D341Med (cell line): ENCODE measurements at regions not wholly inside any gene's neighbourhood (a gene's known extent, or its start where the extent isn't known, plus 50 kb on each side); places are given as distances from the start of the nearest gene placed in this dataset.
A peak's percentile ranks its signal among the peaks of the same experiment; 100 is the strongest.

Experiments used
- DNase-seq: peaks from one replicate; pipeline ENCODE4 v3.0.0; 2012; ENCODE audit warnings: low spot score

GRCh38 chr3:102156426-102156825 is 278.4 kb upstream of the ZPLD1 start:
- DNase-seq, result no peak

- no peak for DNase-seq
Measured at GRCh38 chr3:102158080-102158740, 276.6 kb upstream of the ZPLD1 start.

GRCh38 chr3:102159810-102160451 is 274.9 kb upstream of the ZPLD1 start:
- no peak for DNase-seq

- no peak for DNase-seq
Measured at GRCh38 chr3:102161384-102162006, 273.3 kb upstream of the ZPLD1 start.

- no peak for DNase-seq
Measured at GRCh38 chr3:102162251-102162650, 272.6 kb upstream of the ZPLD1 start.

GRCh38 chr3:102163039-102163817 is 271.6 kb upstream of the ZPLD1 start:
- DNase-seq, result peak; percentile 52

DNA sequence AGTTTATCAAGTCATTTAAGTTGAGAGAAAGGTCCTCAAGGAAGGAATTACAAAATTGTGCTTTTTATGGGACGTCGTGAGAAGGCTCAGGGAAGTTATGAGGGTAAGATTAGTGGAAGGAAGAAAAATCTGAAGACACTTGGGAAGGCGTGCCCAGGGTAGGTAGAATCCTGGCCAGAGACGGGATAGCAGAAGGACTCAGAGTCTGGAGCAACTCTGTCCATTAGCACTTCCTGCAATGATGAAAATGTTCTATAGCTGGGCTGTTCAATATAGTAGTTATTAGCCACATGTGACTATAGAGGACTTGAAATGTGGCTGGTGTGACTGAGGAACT is 271.0 kb upstream of the ZPLD1 start:
- DNase-seq, result no peak

DNA sequence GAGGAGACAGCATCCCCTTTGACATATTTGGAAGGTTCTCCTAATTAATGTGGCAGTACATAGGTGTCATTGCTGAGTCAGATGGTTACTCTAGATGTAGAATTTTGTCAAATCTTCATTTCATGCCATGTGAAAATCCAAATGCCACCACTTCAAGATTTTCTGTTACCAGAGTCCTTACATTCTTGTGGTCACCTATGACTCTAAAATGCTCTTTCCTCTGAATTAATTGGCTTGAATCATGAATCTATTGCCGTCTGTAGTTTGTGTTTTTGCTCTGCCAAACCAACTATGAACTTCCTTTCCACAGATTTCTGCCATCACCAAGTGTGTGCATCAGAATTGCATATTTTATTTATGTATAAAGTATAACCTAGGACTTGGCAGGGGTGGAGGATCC is 269.4 kb upstream of the ZPLD1 start:
- DNase-seq, result no peak

DNA sequence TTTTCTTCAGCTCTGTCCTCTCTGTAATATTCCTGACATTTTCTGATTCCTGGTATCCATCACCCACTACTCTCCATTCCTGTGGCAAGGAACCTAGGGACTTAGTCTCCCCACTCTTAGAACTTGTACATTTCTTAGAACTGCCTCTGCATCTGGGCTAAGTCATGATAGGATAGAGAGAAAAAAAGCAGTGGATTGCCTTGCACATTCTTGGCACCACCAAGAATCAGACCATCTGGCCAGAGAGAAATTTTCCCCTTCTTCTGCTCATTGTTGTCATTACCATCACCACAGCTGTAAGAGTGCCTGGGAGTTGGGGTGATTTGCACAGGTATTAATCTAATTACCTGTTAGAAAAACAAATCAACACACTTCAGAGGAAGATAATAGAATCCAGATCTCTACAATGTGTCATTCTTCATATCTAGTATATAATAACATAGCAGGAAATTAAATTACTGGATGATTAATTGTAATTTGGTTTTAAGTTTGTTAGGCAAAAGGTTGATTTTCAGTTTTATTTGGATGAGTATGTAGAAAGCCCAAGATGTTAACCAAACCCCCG is 264.8 kb upstream of the ZPLD1 start:
- no peak for DNase-seq

DNA sequence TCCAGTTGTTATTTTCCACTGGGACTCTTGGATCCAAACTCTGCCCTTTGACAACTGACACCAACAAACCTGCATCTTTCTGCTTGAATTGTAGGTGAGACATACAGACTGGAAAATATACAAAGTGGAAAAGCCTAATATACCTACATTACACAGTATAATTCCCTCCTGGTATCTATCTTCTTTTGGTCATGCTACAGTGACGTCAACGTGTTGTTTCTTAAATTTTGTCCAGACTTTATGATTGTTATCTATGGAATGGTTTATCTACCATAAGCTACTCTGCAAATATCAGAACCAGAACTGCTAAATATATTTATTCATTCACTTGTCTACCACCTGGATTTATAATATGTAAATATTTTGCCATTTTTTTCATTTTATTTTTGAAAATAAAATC is 264.3 kb upstream of the ZPLD1 start:
- no peak for DNase-seq

DNA sequence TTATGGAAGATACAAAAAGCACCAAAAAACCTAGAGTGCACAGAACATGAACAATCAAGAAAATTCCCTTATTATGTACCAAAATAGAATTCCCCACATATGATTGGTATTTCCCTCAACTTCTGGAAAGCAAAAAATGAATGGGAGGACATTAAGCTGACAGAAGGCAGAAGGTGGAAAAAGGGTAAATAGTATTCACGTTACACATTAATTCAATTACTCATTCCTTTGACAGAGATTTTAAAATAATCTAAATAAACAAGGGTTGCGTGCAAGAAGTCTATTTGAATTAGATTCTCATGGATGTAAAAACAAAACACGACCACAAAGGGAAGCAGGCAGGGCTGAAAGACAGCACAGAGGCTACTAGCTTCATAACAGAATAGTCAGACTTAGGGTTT is 260.5 kb upstream of the ZPLD1 start:
- no peak for DNase-seq

- no peak for DNase-seq
Measured at GRCh38 chr3:102174832-102175374, 259.9 kb upstream of the ZPLD1 start.

DNA sequence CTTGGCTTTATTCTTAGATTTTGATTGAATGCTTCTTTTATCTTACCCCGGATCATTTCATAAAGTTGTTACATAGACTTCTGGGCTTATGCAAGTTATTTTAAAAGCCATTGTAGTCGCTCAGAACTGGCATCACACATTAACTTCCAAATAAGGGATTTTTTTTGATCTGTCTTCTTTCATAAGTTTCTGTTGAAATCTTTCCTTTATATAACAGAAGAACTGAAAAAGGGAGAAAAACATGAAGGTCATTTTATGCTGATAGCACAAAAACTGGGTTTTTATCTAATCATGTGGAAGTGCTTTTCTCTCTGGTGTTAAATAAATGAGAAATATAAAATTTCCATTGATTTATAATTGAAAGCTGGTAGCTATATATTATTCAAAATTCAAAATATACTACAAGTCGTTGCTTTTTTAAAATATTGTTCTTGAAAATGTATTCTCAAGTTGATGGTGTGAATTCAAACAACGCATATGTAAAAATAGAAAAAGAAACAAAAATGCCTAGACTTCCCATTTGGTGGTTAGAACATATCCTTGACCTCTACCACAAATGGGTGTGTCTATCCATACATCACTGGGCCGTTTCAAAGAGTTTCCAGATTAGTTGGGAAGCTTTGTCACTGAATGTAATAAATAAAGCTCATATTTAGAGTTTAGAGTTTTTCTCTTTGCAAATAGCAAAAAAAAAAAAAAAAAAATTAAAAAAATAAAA is 258.3 kb upstream of the ZPLD1 start:
- DNase-seq, result no peak

DNA sequence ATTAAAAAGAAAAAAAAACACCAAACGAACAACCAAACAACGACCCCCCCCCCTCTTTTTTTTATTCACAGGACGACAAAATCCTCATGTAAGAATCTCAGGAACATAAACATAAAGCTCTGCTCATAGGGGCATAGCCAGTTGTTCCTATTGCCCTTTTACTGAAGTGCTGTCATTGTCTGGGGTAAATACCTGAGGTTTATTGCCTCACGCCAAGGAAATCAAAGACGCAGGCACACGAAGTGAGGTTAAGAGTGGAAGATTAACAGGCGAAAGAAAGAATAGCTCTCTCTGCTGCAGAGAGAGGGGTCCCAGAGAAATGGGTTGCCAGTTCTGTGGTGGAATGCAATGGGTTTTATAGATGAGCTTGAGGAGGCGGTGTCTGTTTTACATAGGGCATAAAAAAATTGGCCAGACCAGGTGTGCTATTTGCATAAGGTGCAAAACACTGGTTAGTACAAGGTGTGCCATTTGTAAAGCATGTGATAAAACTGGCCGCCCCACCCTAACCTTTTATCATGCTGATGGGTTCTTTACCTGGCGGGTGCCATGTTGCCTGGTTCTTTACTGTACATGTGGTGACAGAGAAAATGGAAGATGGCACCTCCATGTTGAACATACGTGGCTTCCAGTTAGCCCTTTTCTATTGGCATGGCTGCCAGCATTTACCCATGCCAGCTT is 257.6 kb upstream of the ZPLD1 start:
- no peak for DNase-seq

DNA sequence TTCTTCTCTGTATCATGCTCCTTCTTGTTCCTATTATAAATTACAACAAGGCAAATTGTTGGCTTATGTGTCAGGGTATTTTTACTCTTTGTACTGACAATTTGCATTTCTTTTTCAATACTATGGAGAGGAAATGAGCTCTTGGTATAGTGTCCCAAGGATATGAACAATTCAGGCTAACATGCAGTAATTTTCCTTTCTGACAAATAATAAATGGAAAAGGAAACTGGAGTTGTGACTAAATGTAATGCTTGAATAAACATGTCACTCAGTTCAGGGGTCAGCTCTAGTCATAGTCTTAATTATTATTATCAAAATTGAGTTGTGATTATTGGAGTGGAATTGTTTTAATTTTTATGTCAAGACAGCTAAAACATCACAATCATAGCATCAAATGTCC is 256.0 kb upstream of the ZPLD1 start:
- DNase-seq, result no peak

DNA sequence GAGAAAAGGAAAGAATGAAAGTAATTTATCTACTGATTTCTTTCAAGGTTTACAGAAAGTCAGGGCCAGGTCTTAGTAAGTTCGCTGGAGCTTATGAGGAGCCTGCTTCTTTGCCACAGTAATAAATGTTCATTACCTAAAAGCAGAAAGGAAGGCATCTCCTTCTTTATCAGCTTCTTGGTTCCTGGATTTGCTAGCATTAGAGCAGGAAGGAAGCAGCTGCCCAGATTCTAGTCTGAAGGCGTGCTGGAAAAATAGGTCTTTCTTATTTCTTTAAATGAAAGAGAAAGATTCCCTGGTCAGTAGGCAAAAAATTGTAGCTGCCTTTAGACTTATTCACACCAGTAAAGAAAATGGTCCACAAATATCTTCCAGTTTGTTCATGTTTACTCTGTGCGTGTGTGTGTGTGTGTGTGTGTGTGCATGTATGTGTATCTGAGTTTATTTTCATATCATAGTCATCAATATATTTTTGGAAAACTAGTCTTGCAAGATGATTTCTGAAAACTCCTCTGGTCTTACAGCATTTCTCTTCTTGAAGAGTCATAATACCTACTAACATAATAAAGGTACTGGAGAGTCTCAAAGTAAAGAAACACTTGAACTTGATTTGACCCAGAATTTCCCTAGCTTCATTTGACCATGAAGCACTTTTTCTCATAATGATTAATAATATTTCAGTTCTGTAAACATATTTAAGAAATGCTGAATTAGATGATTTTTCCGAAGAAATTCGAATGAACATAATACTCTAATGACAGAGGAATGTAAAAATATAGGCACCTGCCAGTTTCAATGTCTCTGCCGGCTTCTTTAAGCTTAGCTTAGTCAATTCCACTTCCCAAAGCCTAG is 255.3 kb upstream of the ZPLD1 start:
- no peak for DNase-seq

DNA sequence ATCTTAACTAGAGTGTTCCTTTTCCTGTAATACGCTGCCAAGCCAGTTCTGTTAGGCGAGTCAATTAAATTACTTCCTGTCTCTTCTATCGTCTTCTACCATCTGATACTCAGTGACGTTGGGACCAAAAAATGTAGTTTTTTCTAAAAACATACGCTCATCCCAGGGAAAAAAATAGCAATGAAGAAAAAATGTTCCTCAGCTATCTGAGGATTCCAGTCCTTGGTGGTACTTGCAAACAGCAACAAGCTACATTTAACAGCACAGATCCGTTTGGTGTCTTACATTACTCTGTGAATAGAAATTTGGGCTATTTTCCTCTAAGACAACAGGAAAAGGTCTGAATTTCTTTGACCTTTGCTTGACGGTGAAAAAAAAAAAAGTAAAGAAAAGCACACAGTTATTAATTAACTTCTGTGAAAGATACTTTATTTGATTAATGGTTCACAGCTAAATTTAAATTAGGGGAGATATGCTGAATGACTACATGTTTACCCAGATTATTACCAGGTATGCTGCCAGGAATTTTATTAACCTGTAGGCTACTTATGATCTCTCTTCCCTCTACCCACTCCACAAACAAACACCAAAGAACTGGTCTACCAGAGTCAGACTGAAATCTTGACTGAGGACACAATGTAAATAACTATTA is 254.4 kb upstream of the ZPLD1 start:
- DNase-seq, result no peak

DNA sequence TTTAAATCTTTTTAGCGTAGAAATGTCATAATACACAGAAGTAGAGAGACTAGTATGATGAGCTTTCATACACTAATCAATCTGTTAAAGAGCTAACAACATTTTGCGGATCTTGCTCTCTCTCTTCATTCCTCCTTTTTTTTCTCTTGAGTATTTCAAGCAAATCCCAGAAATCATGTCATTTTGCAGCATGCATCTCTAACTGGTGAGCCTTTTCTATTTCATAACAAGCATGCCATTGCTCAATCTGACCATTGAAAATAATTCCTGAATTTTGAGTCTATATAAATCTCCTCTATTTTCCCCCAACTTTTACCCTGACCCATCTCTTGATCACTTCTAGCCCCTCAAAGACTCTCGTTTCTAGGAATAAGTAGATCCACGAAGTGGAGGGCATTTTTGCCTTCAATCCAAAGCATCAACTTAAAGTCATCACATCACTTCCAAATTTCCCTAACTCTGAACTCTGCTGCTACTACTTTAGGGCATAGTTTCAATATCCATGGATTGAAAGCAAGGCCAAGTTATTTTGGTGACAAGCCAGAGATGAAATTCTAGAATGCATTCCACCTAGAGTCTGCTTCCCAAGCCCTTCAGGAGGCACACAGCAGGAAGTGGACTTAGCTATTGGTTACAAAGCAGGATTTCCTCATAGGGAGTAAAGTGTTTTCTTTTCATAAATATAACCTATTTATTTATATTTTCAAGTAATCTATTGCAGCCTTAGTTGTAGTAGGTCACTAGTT is 253.5 kb upstream of the ZPLD1 start:
- DNase-seq, result no peak

DNA sequence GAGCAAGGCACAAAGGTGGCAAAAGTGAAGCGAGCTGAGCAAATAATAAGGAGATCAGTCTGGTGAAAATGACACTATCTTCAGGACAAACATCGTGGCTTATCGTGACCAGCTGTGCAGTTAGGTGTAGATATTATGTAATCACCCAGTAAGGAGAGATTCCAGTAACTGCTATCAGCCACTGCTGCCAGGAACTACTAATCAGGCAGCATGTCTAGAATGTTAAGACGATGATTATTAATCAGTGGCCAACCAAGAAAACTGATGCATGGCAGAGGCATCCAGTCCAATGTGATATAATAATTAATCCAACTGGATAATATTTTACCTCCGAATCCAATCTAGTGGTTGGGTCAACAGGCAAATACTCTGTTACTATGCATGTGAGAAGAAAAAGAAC is 252.7 kb upstream of the ZPLD1 start:
- no peak for DNase-seq
